ENCODE measurements at regions not wholly inside any gene's neighbourhood (a gene's known extent, or its start where the extent isn't known, plus 50 kb on each side); places are given as distances from the start of the nearest gene placed in this dataset.
"Not testable (repeated sequence)": the region's sequence is repeated elsewhere in the genome, so short reads cannot be mapped to it uniquely, and the experiment has no call there.

- no peak for DNase-seq
Measured at GRCh38 chr2:228507231-228507824, 325.8 kb upstream of the SPHKAP start.

GRCh38 chr2:228503731-228504130 lies 322.2 kb upstream of the SPHKAP start:
- DNase-seq: no peak

GRCh38 chr2:228493852-228494251 lies 312.4 kb upstream of the SPHKAP start:
- no peak for DNase-seq

GRCh38 chr2:228479014-228479413 lies 297.5 kb upstream of the SPHKAP start:
- no peak for DNase-seq

- no peak for DNase-seq
Measured at GRCh38 chr2:228474466-228474865, 293.0 kb upstream of the SPHKAP start.

GRCh38 chr2:228469721-228470120 lies 288.2 kb upstream of the SPHKAP start:
- no peak for DNase-seq

- no peak for DNase-seq
Measured at GRCh38 chr2:228466851-228467250, 285.4 kb upstream of the SPHKAP start.

- no peak for DNase-seq
Measured at GRCh38 chr2:228465408-228465807, 283.9 kb upstream of the SPHKAP start.

GRCh38 chr2:228458364-228458763 lies 276.9 kb upstream of the SPHKAP start:
- no peak for DNase-seq

- DNase-seq: no peak
Measured at GRCh38 chr2:228447266-228447915, 265.9 kb upstream of the SPHKAP start.

GRCh38 chr2:228446734-228447133 lies 265.2 kb upstream of the SPHKAP start:
- DNase-seq: no peak

- no peak for DNase-seq
Measured at GRCh38 chr2:228444161-228444560, 262.7 kb upstream of the SPHKAP start.

- DNase-seq: no peak
Measured at GRCh38 chr2:228433721-228434120, 252.2 kb upstream of the SPHKAP start.

- DNase-seq: no peak
Measured at GRCh38 chr2:228432116-228432515, 250.6 kb upstream of the SPHKAP start.

GRCh38 chr2:228430986-228431385 lies 249.5 kb upstream of the SPHKAP start:
- no peak for DNase-seq

GRCh38 chr2:228426502-228427216 lies 245.2 kb upstream of the SPHKAP start:
- DNase-seq: no peak

GRCh38 chr2:228425411-228426060 lies 244.0 kb upstream of the SPHKAP start:
- DNase-seq: not testable (repeated sequence)

- DNase-seq: no peak
Measured at GRCh38 chr2:228417956-228418355, 236.5 kb upstream of the SPHKAP start.

GRCh38 chr2:228417526-228417925 lies 236.0 kb upstream of the SPHKAP start:
- no peak for DNase-seq

GRCh38 chr2:228410061-228410460 lies 228.6 kb upstream of the SPHKAP start:
- DNase-seq: no peak

GRCh38 chr2:228409493-228409892 lies 228.0 kb upstream of the SPHKAP start:
- DNase-seq: no peak

- no peak for DNase-seq
Measured at GRCh38 chr2:228408529-228409227, 227.2 kb upstream of the SPHKAP start.

- no peak for DNase-seq
Measured at GRCh38 chr2:228407821-228408220, 226.3 kb upstream of the SPHKAP start.

Data from NCI-H146 (cell line).